HepG2 (cell line): ENCODE measurements at regions not wholly inside any gene's neighbourhood (a gene's known extent, or its start where the extent isn't known, plus 50 kb on each side); places are given as distances from the start of the nearest gene placed in this dataset.

Source experiments
- ATAC-seq: fragments of 200-7000 bp; cut with Tn5 transposase; 3 replicates; pipeline ENCODE4 v1.9.1; 2020; ENCODE audit warnings: mild to moderate bottlenecking, moderate library complexity
- BruUV-seq: library from RNA; stranded (reverse); fragments of 400-500 nt; replicated peaks from 2 replicates; lab custom pipeline; 2021; lab: Mats Ljungman, UMichigan
- CTCF ChIA-PET: fragments of 300-600 bp; formaldehyde crosslinking; extraction: SDS; loops from one replicate; lab custom pipeline; 2021; ENCODE audit warnings: low total read pairs, inconsistent platforms, low intra/inter-chr PET ratio; lab: Yijun Ruan, JAX
- POLR2A ChIA-PET: fragments of 350-600 bp; sonication (Branson Sonifier 250); formaldehyde crosslinking; loops from one replicate; lab custom pipeline; 2020; ENCODE audit warnings: antibody characterized with exemption, inconsistent platforms; lab: Yijun Ruan, JAX
- DNase-seq: peaks from one replicate; pipeline ENCODE4 v3.0.0-alpha.2; 2015; ENCODE audit warnings: low spot score
- FAIRE-seq: peaks from 3 replicates; lab custom pipeline; 2011; peaks lifted over from hg19 to GRCh38; lab: Jason Lieb, UNC
- H2AFZ ChIP-seq: one replicate; pipeline ENCODE4 v1.6.1; 2011; ENCODE audit warnings: low read length, inconsistent platforms
- H3K27ac ChIP-seq: fragments of 300-600 bp; 3 replicates; pipeline ENCODE4 v1.8.0; 2011; ENCODE audit warnings: mixed run types, mild to moderate bottlenecking, mixed read lengths, low read length, inconsistent platforms; ENCODE audit not compliant: insufficient read depth; ENCODE audit errors: extremely low read length
- H3K27me3 ChIP-seq, 2 experiments: fragments of 200-600 bp in 1 of 2; 2 replicates in 1 of 2; 3 replicates in 1 of 2; pipeline versions ENCODE4 v1.6.0 to v1.8.0; 2011; ENCODE audit warnings: low read length in 2 of 2, mild to moderate bottlenecking in 2 of 2, moderate library complexity in 2 of 2, inconsistent platforms in 1 of 2; ENCODE audit not compliant: insufficient read depth in 2 of 2, control insufficient read depth in 1 of 2
- H3K36me3 ChIP-seq, 2 experiments: fragments of 200-600 bp in 1 of 2; replicated peaks in 1 of 2; 2 replicates in 1 of 2; 3 replicates in 1 of 2; pipeline versions ENCODE4 v1.5.1 to v1.8.0; 2011; ENCODE audit warnings: low read length in 2 of 2, inconsistent platforms in 1 of 2; ENCODE audit not compliant: insufficient read depth in 2 of 2, control insufficient read depth in 1 of 2
- H3K4me1 ChIP-seq: 2 replicates; pipeline ENCODE4 v1.5.1; 2012; ENCODE audit warnings: low read length, inconsistent platforms; ENCODE audit not compliant: insufficient read depth
- H3K4me2 ChIP-seq: 2 replicates; pipeline ENCODE4 v1.6.0; 2011; ENCODE audit warnings: low read depth, low read length, inconsistent platforms
- H3K4me3 ChIP-seq, 3 experiments: fragments of 200-600 bp in 1 of 3; sonication (generic), shearing (Covaris generic) in 1 of 3; replicated peaks in 1 of 3; 2 replicates each; pipeline ENCODE4 v1.5.1; 2011 to 2016; ENCODE audit warnings: low read length in 3 of 3, inconsistent platforms in 2 of 3, low read depth in 2 of 3, mild to moderate bottlenecking in 2 of 3, control low read depth in 1 of 3, mixed read lengths in 1 of 3; ENCODE audit not compliant: insufficient read depth in 1 of 3
- H3K79me2 ChIP-seq: one replicate; pipeline ENCODE4 v1.6.1; 2011; ENCODE audit warnings: low read length, inconsistent platforms; ENCODE audit not compliant: insufficient read depth
- H3K9ac ChIP-seq: 2 replicates; pipeline ENCODE4 v1.6.0; 2011; ENCODE audit warnings: mild to moderate bottlenecking, low read depth, low read length, inconsistent platforms; ENCODE audit not compliant: insufficient read depth
- H3K9me3 ChIP-seq: 2 replicates; pipeline ENCODE4 v1.5.1; 2012; ENCODE audit warnings: mild to moderate bottlenecking, low read length
- H4K20me1 ChIP-seq: 2 replicates; pipeline ENCODE4 v1.6.0; 2011; ENCODE audit warnings: inconsistent platforms, mild to moderate bottlenecking, low read length, moderate library complexity; ENCODE audit not compliant: insufficient read depth
- ARHGAP35 ChIP-seq: sonication (generic); formaldehyde crosslinking; IDR thresholded peaks from 2 replicates; pipeline ENCODE4 v1.9.0; 2022; ENCODE audit warnings: mild to moderate bottlenecking, inconsistent platforms, moderate library complexity, missing genetic modification reagents, borderline replicate concordance
- CHCHD3 ChIP-seq: sonication (generic); formaldehyde crosslinking; IDR thresholded peaks from 2 replicates; pipeline ENCODE4 v1.8.0; 2022; ENCODE audit warnings: mild to moderate bottlenecking, missing genetic modification reagents, moderate library complexity
- GABPA ChIP-seq, 2 experiments: IDR thresholded peaks; 2 replicates each; pipeline ENCODE4 v1.6.1; 2011 to 2016; ENCODE audit warnings: low read depth in 2 of 2, low read length in 1 of 2, missing biosample characterization in 1 of 2, missing genetic modification characterization in 1 of 2
- KMT2A ChIP-seq: sonication (generic); formaldehyde crosslinking; IDR thresholded peaks from 2 replicates; pipeline ENCODE4 v1.4.0; 2020; ENCODE audit warnings: missing genetic modification reagents
- MBNL3 ChIP-seq: fragments of 250-450 bp; sonication (Bioruptor Pico); conservative IDR thresholded peaks from 2 replicates; pipeline ENCODE4 v1.8.0; 2022; ENCODE audit warnings: mild to moderate bottlenecking, inconsistent platforms
- NFRKB ChIP-seq: fragments of 450-650 bp; IDR thresholded peaks from 2 replicates; pipeline ENCODE4 v1.6.1; 2017
- NKX3-1 ChIP-seq: sonication (generic); formaldehyde crosslinking; IDR thresholded peaks from 2 replicates; pipeline ENCODE4 v1.5.0; 2020; ENCODE audit warnings: missing genetic modification reagents
- RARA ChIP-seq: IDR thresholded peaks from 2 replicates; pipeline ENCODE4 v1.6.1; 2016; ENCODE audit warnings: missing genetic modification reagents, missing compliant biosample characterization
- ZBTB20 ChIP-seq: sonication (generic); formaldehyde crosslinking; IDR thresholded peaks from 2 replicates; pipeline ENCODE4 v1.8.1; 2023; ENCODE audit warnings: missing genetic modification reagents, low read depth, mild to moderate bottlenecking, borderline replicate concordance
- ZBTB7A ChIP-seq: sonication (generic); formaldehyde crosslinking; IDR thresholded peaks from 2 replicates; pipeline ENCODE4 v1.8.0; 2022; ENCODE audit warnings: mild to moderate bottlenecking, missing genetic modification reagents
- ZNF160 ChIP-seq: sonication (generic); formaldehyde crosslinking; IDR thresholded peaks from 2 replicates; pipeline ENCODE4 v1.8.0; 2022; ENCODE audit warnings: mild to moderate bottlenecking, inconsistent platforms, missing genetic modification reagents
- ZNF501 ChIP-seq: sonication (generic); formaldehyde crosslinking; IDR thresholded peaks from 2 replicates; pipeline ENCODE4 v1.5.1; 2020; ENCODE audit warnings: mild to moderate bottlenecking, moderate library complexity, missing genetic modification reagents
- ZNF768 ChIP-seq: sonication (generic); formaldehyde crosslinking; IDR thresholded peaks from 2 replicates; pipeline ENCODE4 v1.4.0; 2020; ENCODE audit warnings: missing genetic modification reagents
- ZNF780A ChIP-seq: sonication (generic); formaldehyde crosslinking; IDR thresholded peaks from 2 replicates; pipeline ENCODE4 v1.8.0; 2022; ENCODE audit warnings: mild to moderate bottlenecking, missing genetic modification reagents, moderate library complexity
- whole genome bisulfite sequencing: methylation state at CpG from one replicate; pipeline ENCODE4 v1.1.6; 2017; ENCODE audit warnings: low lambda C conversion rate; 5-methylcytosine and 5-hydroxymethylcytosine counted together
- in situ Hi-C: cut with HindIII; loops from 2 replicates; pipeline ENCODE4 v1.10.0; 2017; ENCODE audit warnings: low pct_unique_long_range_greater_than_20kb; ENCODE audit not compliant: extremely low pct_ligation_motif_present
- intact Hi-C: fragments of 100-400 bp; cut with micrococcal nuclease; formaldehyde crosslinking; loops from one replicate; pipeline ENCODE4 v1.10.0; 2022; ENCODE audit not compliant: unreplicated experiment
- TF ChIP-seq, protein P1 (sequence below), 2 experiments: fragments of 450-650 bp in 1 of 2; sonication (generic) in 1 of 2; formaldehyde crosslinking; IDR thresholded peaks; 2 replicates each; pipeline versions ENCODE4 v1.5.0 to v1.8.0; 2020 to 2022; ENCODE audit warnings: mild to moderate bottlenecking in 1 of 2, missing genetic modification reagents in 1 of 2
- TF ChIP-seq, protein P2 (sequence below): sonication (generic); formaldehyde crosslinking; IDR thresholded peaks from 2 replicates; pipeline ENCODE4 v1.4.0; 2020; ENCODE audit warnings: mild to moderate bottlenecking, missing genetic modification reagents

DNA sequence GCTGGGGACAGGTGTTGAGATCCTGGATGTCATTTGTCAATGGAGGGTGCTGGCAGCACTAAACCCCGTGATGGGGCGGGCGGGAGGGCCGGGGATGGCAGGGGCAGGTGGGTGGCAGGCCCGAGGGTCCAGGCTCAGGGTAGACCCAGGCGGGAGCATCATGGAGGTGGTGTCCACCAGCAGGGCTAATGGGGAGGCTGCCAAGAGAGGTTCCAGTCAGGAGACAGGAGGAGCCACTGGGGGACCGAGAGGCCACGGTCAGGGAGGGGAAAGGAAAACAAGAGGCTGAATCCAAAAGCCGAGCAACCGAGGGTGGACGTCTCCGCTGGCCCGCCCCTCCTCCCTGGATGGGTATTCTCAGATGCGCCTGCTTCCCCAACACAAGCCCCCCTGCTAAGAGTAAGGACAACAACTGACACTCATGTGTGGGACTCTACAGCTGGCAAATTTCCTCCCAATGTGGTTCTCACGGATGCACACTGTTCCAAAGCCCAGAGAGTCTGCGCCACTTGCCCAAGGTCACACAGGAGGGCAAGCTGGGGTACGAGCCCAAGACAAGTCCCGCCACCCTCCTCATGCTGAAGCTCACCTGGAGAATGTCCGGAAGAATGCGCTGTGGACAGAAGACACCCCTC lies 132.0 kb downstream of the CPZ start:
- no TSS peak for BruUV-seq
- no peak overlapping the region for H3K4me2 ChIP-seq
- TF ChIP-seq ZNF768 (CRISPR knock-in tag) (peak; percentile 86), ZBTB7A (CRISPR knock-in tag) (no peak), RARA (CRISPR knock-in tag) (no peak)
- no peaks in the 10 kb centered on the region for H3K9me3 ChIP-seq
- H3K36me3 ChIP-seq, result no peaks in the 10 kb centered on the region
- no peak overlapping the region for H3K9ac ChIP-seq
- ChIA-PET CTCF (no interaction called here), POLR2A (no interaction called here)
- WGBS, result 10% methylated on average over 13 of the region's 20 CpGs
- no peak for FAIRE-seq
- intact Hi-C loops (no loop called here), in situ Hi-C loops (no loop called here)
- H3K27ac ChIP-seq, result no peak overlapping the region
- no peak for DNase-seq
- no peak overlapping the region for H2AFZ ChIP-seq
- H3K79me2 ChIP-seq, result no peaks in the 10 kb centered on the region
- H3K4me1 ChIP-seq, result no peaks in the 10 kb centered on the region
- ATAC-seq, result no peak
- no peak overlapping the region for H3K4me3 ChIP-seq
- peaks cover 9 to 58% of the 10 kb centered on the region in 2 experiments for H3K27me3 ChIP-seq
- H4K20me1 ChIP-seq, result no peaks in the 10 kb centered on the region

DNA sequence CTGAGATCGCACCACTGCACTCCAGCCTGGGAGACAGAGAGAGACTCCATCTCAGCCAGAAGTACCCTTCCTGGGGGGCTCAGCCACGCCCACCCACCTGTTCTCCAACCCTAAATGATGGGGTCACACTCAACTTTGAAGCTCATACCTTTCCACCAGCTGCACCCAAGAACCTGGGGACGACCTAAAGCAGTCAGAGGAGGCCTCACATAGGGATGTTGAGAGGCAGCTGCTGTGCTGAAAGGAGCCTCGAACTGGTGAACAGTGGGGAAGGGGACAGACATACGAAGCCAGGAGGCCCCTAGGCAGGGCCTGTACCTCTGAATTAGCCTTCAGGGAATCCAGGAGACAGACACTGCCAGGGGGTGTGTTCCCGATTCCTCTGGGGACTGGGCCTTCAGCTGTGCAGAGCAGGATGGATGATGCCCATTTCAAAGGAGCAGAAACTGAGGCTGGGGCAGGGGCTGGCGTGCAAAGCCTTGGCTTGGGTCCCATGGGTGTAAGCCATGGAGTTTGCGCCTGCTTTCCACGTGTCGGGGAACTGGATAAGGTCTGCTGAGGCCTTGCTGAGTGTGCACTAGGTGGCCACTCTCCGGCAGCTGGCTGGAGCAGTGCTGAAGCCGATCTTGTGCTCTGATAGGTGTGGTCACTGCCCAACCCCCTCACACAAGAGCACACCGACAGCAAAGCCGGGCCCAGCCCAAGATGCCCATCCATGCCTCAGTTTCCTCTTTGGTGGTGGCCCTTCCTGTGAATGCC lies 130.8 kb downstream of the CPZ start:
- TF ChIP-seq, protein P1, sequence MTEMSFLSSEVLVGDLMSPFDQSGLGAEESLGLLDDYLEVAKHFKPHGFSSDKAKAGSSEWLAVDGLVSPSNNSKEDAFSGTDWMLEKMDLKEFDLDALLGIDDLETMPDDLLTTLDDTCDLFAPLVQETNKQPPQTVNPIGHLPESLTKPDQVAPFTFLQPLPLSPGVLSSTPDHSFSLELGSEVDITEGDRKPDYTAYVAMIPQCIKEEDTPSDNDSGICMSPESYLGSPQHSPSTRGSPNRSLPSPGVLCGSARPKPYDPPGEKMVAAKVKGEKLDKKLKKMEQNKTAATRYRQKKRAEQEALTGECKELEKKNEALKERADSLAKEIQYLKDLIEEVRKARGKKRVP (CRISPR knock-in tag; IDR thresholded peaks at IDR 0.05), result no peak
- TF ChIP-seq MBNL3 (CRISPR knock-in tag), result no peak
- no peak for TF ChIP-seq KMT2A (CRISPR knock-in tag)
- no peak for TF ChIP-seq ZNF780A (CRISPR knock-in tag)
- TF ChIP-seq ZNF160 (CRISPR knock-in tag), result no peak
- TF ChIP-seq, protein P2, sequence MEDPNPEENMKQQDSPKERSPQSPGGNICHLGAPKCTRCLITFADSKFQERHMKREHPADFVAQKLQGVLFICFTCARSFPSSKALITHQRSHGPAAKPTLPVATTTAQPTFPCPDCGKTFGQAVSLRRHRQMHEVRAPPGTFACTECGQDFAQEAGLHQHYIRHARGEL (CRISPR knock-in tag), result no peak
- no peak for TF ChIP-seq ZBTB20 (CRISPR knock-in tag)
- no peak for TF ChIP-seq ARHGAP35 (CRISPR knock-in tag)
- no peak for TF ChIP-seq GABPA (IDR thresholded peaks at IDR 0.05; ENCODE audit: low read depth, low read length)
- TF ChIP-seq GABPA (CRISPR knock-in tag; IDR thresholded peaks at IDR 0.05; ENCODE audit: low read depth), result no peak
- no peak for TF ChIP-seq NKX3-1 (CRISPR knock-in tag)
- TF ChIP-seq NFRKB, result no peak
- TF ChIP-seq ZNF501 (CRISPR knock-in tag), result no peak
- TF ChIP-seq CHCHD3, result no peak
- in situ Hi-C loops, result no loop called here
- no peak overlapping the region for H3K9ac ChIP-seq
- no peaks in the 10 kb centered on the region for H3K9me3 ChIP-seq
- H3K4me2 ChIP-seq, result no peak overlapping the region
- H2AFZ ChIP-seq, result no peak overlapping the region
- H3K27ac ChIP-seq, result no peak overlapping the region
- H3K79me2 ChIP-seq, result no peaks in the 10 kb centered on the region
- ATAC-seq (no peak), FAIRE-seq (no peak), DNase-seq (no peak)
- H3K4me1 ChIP-seq, result no peaks in the 10 kb centered on the region
- H3K4me3 ChIP-seq, result no peak overlapping the region
- H4K20me1 ChIP-seq, result no peaks in the 10 kb centered on the region
- 2% methylated on average over 7 of the region's 14 CpGs for WGBS
- intact Hi-C loops, result no loop called here
- no peaks in the 10 kb centered on the region for H3K36me3 ChIP-seq
- BruUV-seq, result no TSS peak
- ChIA-PET CTCF (no interaction called here), POLR2A (no interaction called here)
- H3K27me3 ChIP-seq, result peaks cover 9 to 59% of the 10 kb centered on the region in 2 experiments
